HG03135 (cell line): ENCODE measurements at regions not wholly inside any gene's neighbourhood (a gene's known extent, or its start where the extent isn't known, plus 50 kb on each side); places are given as distances from the start of the nearest gene placed in this dataset.
"Not testable (repeated sequence)": the region's sequence is repeated elsewhere in the genome, so short reads cannot be mapped to it uniquely, and the experiment has no call there.

Experiments used
- ATAC-seq: cut with Tn5 transposase; IDR thresholded peaks from one replicate; pipeline ENCODE4 v1.9.1; 2021; ENCODE audit warnings: mild to moderate bottlenecking, moderate library complexity; ENCODE audit not compliant: unreplicated experiment

- ATAC-seq = no peak
These were observed 218.7 kb downstream of the FOXD4L6 start for GRCh38 chr9:40909821-40910220.

GRCh38 chr9:40909111-40909510 is 219.4 kb downstream of the FOXD4L6 start:
- ATAC-seq = not testable (repeated sequence)

DNA sequence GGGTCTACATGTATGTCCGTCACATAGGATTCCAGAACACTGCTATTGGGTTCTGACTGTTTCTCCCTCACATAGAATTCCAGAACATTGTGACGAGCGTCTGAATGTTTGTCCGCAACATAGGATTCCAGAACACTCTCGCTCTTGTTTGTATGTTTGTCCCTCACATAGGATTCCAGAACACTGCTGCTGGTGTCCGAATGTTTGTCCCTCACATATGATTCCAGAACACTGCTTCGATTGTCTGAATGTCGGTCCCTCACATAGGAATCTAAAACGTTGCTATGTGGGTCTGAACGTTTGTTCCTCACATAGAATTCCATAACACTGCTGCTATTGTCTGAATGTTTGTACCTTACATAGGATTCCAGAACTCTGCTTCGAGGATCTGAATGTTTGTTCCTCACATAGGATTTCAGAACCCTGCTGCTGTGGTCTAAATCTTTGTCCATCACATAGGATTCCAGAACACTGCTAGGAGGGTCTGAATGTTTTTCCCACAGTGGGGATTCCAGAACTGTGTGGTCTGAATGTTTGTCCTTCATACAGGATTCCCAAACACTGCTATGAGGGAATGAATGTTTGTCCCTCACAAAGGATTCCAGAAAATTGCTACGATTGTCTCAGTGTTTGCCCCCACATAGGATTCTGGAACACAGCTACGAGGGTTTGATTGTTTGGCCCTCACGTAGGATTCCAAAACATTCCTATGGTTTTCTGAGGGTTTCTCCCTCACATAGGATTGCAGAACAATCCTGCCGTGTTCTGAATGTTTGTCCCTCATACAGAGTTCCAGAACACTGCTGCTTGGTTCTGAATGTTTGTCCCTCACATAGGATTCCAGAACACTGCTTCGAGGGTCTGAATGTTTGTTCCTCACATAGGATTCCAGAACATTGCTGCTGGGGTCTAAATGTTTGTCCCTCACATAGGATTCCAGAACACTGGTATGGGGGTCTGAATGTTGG is 220.5 kb downstream of the FOXD4L6 start:
- ATAC-seq = no peak

DNA sequence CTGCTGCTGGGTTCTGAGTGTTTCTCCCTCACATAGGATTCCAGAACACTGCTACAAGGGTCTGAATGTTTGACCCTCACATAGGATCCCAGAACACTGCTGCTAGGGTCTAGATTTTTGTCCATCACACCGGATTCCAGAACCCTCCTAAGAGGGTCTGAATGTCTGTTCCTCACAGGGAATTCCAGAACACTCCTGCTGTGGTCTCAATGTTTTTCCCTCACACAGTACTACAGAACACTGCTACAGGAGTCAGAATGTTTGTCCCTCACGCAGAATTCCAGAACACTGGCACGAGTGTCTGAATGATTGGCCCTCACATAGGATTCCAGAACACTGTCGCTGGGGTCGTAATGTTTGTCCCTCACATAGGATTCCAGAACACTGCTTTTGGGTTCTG is 221.6 kb downstream of the FOXD4L6 start:
- not testable (repeated sequence) for ATAC-seq

DNA sequence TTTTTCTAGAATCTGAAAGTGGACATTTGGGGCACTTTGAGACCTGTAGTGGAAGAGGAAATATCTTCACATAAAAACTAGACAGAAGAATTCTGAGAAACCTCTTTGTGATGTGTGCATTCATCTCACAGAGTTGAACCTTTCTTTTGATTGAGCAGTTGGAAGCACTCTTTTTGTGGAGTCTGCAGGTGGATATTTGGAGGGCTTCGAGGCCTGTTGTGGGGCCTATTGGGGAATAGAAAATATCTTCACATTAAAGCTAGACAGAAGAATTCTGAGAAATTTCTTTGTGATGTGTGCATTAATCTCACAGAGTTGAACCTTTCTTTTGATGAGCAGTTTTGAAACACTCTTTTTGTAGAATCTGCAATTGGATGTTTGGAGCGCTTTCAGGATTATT is 236.2 kb downstream of the FOXD4L6 start:
- ATAC-seq = not testable (repeated sequence)

- not testable (repeated sequence) for ATAC-seq
These were observed 242.6 kb downstream of the FOXD4L6 start for GRCh38 chr9:40885858-40886257.

DNA sequence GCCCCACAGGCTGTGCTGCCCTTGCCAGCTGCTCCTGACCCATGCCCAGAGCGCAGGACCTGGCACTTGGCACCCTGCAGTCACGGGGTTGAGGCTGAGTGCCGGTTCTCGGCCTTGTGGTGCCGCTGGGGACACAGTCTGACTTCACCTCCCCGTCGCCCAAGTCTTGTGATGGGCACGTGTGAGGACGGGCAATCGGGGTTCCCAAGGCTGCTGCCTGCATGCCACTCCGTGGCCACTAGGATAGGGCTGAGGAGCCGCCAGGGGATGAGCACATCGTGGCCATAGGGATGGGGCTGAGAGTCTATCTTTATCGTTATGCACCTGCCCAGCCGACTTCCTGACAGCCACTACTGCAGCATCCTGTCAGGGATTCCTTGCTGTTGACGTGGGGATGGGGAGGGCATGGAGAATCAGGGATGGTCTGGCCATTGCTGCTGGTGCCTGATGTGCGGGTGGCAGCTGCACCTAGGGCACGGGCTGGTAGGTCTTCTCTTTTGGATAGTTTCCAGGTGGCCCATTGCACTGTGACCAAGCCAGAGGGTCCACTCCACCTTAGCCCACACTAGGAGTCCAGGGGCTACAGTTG is 243.5 kb downstream of the FOXD4L6 start:
- ATAC-seq = not testable (repeated sequence)

- no peak for ATAC-seq
These were observed 244.2 kb downstream of the FOXD4L6 start for GRCh38 chr9:40884072-40884901.

- not testable (repeated sequence) for ATAC-seq
These were observed 244.9 kb downstream of the FOXD4L6 start for GRCh38 chr9:40883423-40884071.

GRCh38 chr9:40873753-40874295 is 254.7 kb downstream of the FOXD4L6 start:
- ATAC-seq = not testable (repeated sequence)

- ATAC-seq = not testable (repeated sequence)
These were observed 260.0 kb downstream of the FOXD4L6 start for GRCh38 chr9:40868437-40868836.
